PC-9 (cell line): ENCODE measurements at regions not wholly inside any gene's neighbourhood (a gene's known extent, or its start where the extent isn't known, plus 50 kb on each side); places are given as distances from the start of the nearest gene placed in this dataset.

ENCODE experiments used
- EZH2 ChIP-seq: fragments of 200-600 bp; sonication (generic); IDR thresholded peaks from 2 replicates; pipeline ENCODE4 v1.8.0; 2017; ENCODE audit warnings: antibody characterized with exemption, low read depth
- TF ChIP-seq, protein P1 (sequence below): fragments of 200-600 bp; sonication (generic); conservative IDR thresholded peaks from 2 replicates; pipeline ENCODE4 v1.6.1; 2017; ENCODE audit warnings: mixed run types, antibody characterized with exemption, mild to moderate bottlenecking, moderate library complexity

DNA sequence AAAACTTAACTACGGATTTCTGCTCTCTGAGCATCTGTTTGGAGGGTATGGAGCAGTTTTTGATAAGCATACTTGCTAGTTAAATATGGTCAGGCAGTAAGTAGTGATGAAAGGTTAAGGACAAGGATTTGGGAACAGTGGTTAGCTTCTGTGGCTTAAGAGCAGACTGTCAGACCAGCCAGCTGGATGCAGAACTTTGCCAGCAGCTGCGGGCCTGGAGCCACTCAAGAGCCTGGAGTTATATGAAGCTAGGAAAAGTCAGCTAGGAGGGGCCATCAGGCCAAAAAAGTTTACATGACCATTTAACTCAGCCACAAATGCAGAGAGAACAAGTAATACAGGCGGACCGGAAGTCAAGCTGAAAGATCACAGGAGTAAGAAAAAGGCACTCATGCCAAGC lies 1817.7 kb downstream of the LRRC4C start:
- TF ChIP-seq, protein P1, sequence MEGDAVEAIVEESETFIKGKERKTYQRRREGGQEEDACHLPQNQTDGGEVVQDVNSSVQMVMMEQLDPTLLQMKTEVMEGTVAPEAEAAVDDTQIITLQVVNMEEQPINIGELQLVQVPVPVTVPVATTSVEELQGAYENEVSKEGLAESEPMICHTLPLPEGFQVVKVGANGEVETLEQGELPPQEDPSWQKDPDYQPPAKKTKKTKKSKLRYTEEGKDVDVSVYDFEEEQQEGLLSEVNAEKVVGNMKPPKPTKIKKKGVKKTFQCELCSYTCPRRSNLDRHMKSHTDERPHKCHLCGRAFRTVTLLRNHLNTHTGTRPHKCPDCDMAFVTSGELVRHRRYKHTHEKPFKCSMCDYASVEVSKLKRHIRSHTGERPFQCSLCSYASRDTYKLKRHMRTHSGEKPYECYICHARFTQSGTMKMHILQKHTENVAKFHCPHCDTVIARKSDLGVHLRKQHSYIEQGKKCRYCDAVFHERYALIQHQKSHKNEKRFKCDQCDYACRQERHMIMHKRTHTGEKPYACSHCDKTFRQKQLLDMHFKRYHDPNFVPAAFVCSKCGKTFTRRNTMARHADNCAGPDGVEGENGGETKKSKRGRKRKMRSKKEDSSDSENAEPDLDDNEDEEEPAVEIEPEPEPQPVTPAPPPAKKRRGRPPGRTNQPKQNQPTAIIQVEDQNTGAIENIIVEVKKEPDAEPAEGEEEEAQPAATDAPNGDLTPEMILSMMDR = no peak
- no peak for TF ChIP-seq EZH2
